Neural cell (in vitro differentiated cells): ENCODE measurements at regions not wholly inside any gene's neighbourhood (a gene's known extent, or its start where the extent isn't known, plus 50 kb on each side); places are given as distances from the start of the nearest gene placed in this dataset.

Experiments used
- H2AFZ ChIP-seq: fragments of 200-600, 300-800 bp; sonication (generic), shearing (Covaris generic); 2 replicates; pipeline ENCODE4 v1.6.0; 2014; ENCODE audit warnings: low read depth, mild to moderate bottlenecking, antibody characterized with exemption, low read length, moderate library complexity
- H3F3A ChIP-seq: fragments of 200-600 bp; shearing (Covaris generic); 2 replicates; pipeline ENCODE4 v1.6.1; 2016; ENCODE audit warnings: mild to moderate bottlenecking, moderate library complexity, mixed read lengths, antibody characterized with exemption, low read length; ENCODE audit not compliant: insufficient read depth, poor library complexity, severe bottlenecking
- H3K27ac ChIP-seq: fragments of 200-600, 300-800 bp; sonication (generic), shearing (Covaris generic); 2 replicates; pipeline ENCODE4 v1.5.1; 2014; ENCODE audit warnings: mild to moderate bottlenecking, low read length, moderate library complexity
- H3K27me3 ChIP-seq: fragments of 300-800, 200-600 bp; sonication (generic), shearing (Covaris generic); 2 replicates; pipeline ENCODE4 v1.6.0; 2014; ENCODE audit warnings: mild to moderate bottlenecking, low read depth, low read length, moderate library complexity; ENCODE audit not compliant: insufficient read depth
- H3K36me3 ChIP-seq: fragments of 300-800, 200-600 bp; sonication (generic), shearing (Covaris generic); 2 replicates; pipeline ENCODE4 v1.5.1; 2014; ENCODE audit warnings: mild to moderate bottlenecking, antibody characterized with exemption, low read length, moderate library complexity; ENCODE audit not compliant: insufficient read depth
- H3K4me2 ChIP-seq: fragments of 300-800, 200-600 bp; sonication (generic), shearing (Covaris generic); 2 replicates; pipeline ENCODE4 v1.6.0; 2014; ENCODE audit warnings: mild to moderate bottlenecking, low read length
- H3K4me3 ChIP-seq: fragments of 300-800, 200-600 bp; sonication (generic), shearing (Covaris generic); 2 replicates; pipeline ENCODE4 v1.5.1; 2014; ENCODE audit warnings: mild to moderate bottlenecking, low read length, moderate library complexity
- H3K79me2 ChIP-seq: fragments of 200-600 bp; shearing (Covaris generic); replicated peaks from 2 replicates; pipeline ENCODE4 v1.6.0; 2014; ENCODE audit warnings: mild to moderate bottlenecking, low read length, moderate library complexity; ENCODE audit not compliant: insufficient read depth
- H3K9ac ChIP-seq: fragments of 300-800, 200-600 bp; sonication (generic), shearing (Covaris generic); 2 replicates; pipeline ENCODE4 v1.6.1; 2016; ENCODE audit warnings: mild to moderate bottlenecking, low read length, mixed read lengths
- H3K9me2 ChIP-seq: fragments of 200-600 bp; shearing (Covaris generic); 2 replicates; pipeline ENCODE4 v1.6.1; 2016; ENCODE audit warnings: mild to moderate bottlenecking, low read length, mixed read lengths; ENCODE audit not compliant: insufficient read depth
- H3K9me3 ChIP-seq: fragments of 200-600, 300-800 bp; sonication (generic), shearing (Covaris generic); 2 replicates; pipeline ENCODE4 v1.6.1; 2016; ENCODE audit warnings: mild to moderate bottlenecking, mixed run types, low read length, moderate library complexity, mixed read lengths
- H4K20me1 ChIP-seq: fragments of 200-600 bp; shearing (Covaris generic); 2 replicates; pipeline ENCODE4 v1.6.1; 2016; ENCODE audit warnings: mild to moderate bottlenecking, mixed run types; ENCODE audit not compliant: insufficient read depth
- CTCF ChIP-seq: fragments of 450-650 bp; IDR thresholded peaks from 2 replicates; pipeline ENCODE4 v1.5.1; 2014; ENCODE audit warnings: antibody characterized with exemption, mild to moderate bottlenecking, moderate library complexity; ENCODE audit not compliant: poor library complexity, severe bottlenecking
- EP300 ChIP-seq: fragments of 450-650 bp; conservative IDR thresholded peaks from 2 replicates; pipeline ENCODE4 v1.6.1; 2014; ENCODE audit warnings: antibody characterized with exemption, mild to moderate bottlenecking, moderate library complexity; ENCODE audit not compliant: poor library complexity, severe bottlenecking
- EZH2 ChIP-seq: fragments of 200-600, 300-800 bp; shearing (Covaris generic), sonication (generic); IDR thresholded peaks from 2 replicates; pipeline ENCODE4 v1.6.1; 2014; ENCODE audit warnings: antibody characterized with exemption, low read length, borderline replicate concordance, mild to moderate bottlenecking; ENCODE audit not compliant: insufficient read depth, poor library complexity, severe bottlenecking
- MXI1 ChIP-seq: fragments of 450-650 bp; conservative IDR thresholded peaks from 2 replicates; pipeline ENCODE4 v1.6.1; 2014; ENCODE audit warnings: antibody characterized with exemption, mild to moderate bottlenecking; ENCODE audit not compliant: poor library complexity, severe bottlenecking
- POLR2AphosphoS5 ChIP-seq: IDR thresholded peaks from 2 replicates; pipeline ENCODE4 v1.6.1; 2012
- RAD21 ChIP-seq: fragments of 450-650 bp; conservative IDR thresholded peaks from 2 replicates; pipeline ENCODE4 v1.6.1; 2014; ENCODE audit warnings: antibody characterized with exemption, mild to moderate bottlenecking, moderate library complexity
- REST ChIP-seq: IDR thresholded peaks from 2 replicates; pipeline ENCODE4 v1.6.1; 2012; ENCODE audit warnings: borderline replicate concordance
- SMC3 ChIP-seq: fragments of 450-650 bp; conservative IDR thresholded peaks from 2 replicates; pipeline ENCODE4 v1.6.1; 2014; ENCODE audit warnings: antibody characterized with exemption, mild to moderate bottlenecking, moderate library complexity; ENCODE audit not compliant: poor library complexity
- TAF1 ChIP-seq: IDR thresholded peaks from 2 replicates; pipeline ENCODE4 v1.6.1; 2012; ENCODE audit warnings: low read depth

DNA sequence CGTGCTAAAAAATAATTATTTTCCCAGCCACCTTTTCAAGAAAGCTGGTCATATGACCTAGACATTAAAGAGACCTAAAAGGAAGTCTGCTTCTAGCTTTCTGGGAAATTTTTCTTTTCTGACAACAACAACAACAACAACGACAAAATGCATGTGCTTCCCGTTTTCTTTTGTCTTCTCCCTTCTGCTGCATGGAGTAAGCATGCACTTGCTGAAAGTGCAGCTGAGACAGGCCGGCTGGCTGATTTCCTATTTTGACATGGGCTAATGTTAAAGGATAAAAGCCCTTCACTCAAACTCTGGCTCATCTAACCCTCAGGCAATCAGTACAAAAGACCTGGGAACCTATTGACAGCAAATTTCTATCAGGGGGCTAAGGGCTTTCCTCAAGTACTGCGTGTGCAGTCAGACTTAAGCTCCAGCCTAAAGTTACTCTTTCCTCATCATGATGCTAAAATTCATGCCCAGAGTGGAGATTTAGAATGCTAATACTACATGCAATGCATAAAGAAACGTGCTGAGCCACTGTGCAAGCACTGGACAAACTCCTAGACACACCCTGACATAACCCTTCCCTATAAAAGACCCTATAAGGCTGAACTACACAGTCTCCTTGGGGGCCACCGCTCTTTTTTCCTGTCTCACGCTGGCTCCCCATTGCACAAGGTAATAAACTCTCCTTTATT is 811.1 kb downstream of the UQCRFS1 start:
- no peaks in the 10 kb centered on the region for H3K27me3 ChIP-seq
- no peak overlapping the region for H2AFZ ChIP-seq
- H3F3A ChIP-seq = no peaks in the 10 kb centered on the region
- TF ChIP-seq POLR2AphosphoS5 (peak; percentile 39), TAF1 (no peak), EZH2 (no peak), REST (no peak), MXI1 (peak; percentile 65), EP300 (peak; percentile 90), SMC3 (no peak), CTCF (no peak), RAD21 (no peak)
- H3K9me2 ChIP-seq = no peaks in the 10 kb centered on the region
- peak overlapping the region; percentile 31 for H3K9ac ChIP-seq
- H4K20me1 ChIP-seq = no peaks in the 10 kb centered on the region
- H3K27ac ChIP-seq = peak overlapping the region; percentile 40
- no peaks in the 10 kb centered on the region for H3K9me3 ChIP-seq
- H3K36me3 ChIP-seq = no peaks in the 10 kb centered on the region
- H3K79me2 ChIP-seq = no peaks in the 10 kb centered on the region
- H3K4me3 ChIP-seq = peak overlapping the region; percentile 12
- H3K4me2 ChIP-seq = no peak overlapping the region

DNA sequence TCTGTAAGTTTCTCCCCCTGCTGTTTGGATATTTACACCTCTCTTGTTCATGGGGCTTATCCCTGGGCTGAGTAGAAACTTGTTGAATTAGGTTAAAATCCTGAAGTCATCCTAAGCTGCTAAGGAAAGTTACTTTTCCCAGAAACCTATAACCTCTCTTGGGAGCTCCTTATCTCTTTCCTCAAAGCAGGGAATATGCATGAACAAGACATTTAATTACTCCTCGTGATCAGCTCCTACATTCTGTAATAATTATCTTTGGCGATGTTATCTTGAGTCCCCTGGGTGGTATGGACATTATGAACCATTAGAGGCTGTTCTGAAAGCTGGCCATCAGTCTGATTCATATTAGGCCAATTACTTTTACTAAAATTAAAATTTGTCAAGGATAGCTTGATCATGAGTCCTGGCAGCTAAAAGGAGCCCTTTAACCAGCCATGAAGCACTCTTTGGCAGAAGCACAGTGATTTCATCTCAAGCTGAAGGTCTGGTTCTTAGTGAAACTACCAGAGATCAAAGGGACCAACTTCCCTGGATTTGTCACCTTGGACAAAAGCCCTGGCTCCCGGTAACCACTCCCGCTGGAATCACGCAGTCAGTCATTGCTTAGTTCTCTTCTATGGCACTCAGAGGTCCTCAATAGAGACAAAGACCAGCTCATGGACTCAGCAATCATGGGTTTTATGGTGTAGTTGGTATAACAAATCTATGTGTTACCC is 811.8 kb downstream of the UQCRFS1 start:
- no peak overlapping the region for H3K4me2 ChIP-seq
- no peaks in the 10 kb centered on the region for H3K36me3 ChIP-seq
- peak overlapping the region; percentile 31 for H3K9ac ChIP-seq
- no peaks in the 10 kb centered on the region for H3F3A ChIP-seq
- peak overlapping the region; percentile 12 for H3K4me3 ChIP-seq
- TF ChIP-seq REST (no peak), SMC3 (no peak), MXI1 (no peak), CTCF (no peak), EZH2 (no peak), EP300 (no peak), TAF1 (no peak), POLR2AphosphoS5 (no peak), RAD21 (no peak)
- H3K79me2 ChIP-seq = no peaks in the 10 kb centered on the region
- H2AFZ ChIP-seq = no peak overlapping the region
- no peaks in the 10 kb centered on the region for H4K20me1 ChIP-seq
- peak overlapping the region; percentile 40 for H3K27ac ChIP-seq
- no peaks in the 10 kb centered on the region for H3K27me3 ChIP-seq
- no peaks in the 10 kb centered on the region for H3K9me2 ChIP-seq
- no peaks in the 10 kb centered on the region for H3K9me3 ChIP-seq
